H7 (cell line): ENCODE measurements at regions not wholly inside any gene's neighbourhood (a gene's known extent, or its start where the extent isn't known, plus 50 kb on each side); places are given as distances from the start of the nearest gene placed in this dataset.

ENCODE experiments used
- DNase-seq: peaks from one replicate; pipeline ENCODE4 v3.0.0; 2012
- H3K27me3 ChIP-seq: 2 replicates; pipeline ENCODE4 v1.6.0; 2011; ENCODE audit warnings: mild to moderate bottlenecking, low read length; ENCODE audit not compliant: control insufficient read depth, insufficient read depth
- H3K36me3 ChIP-seq: replicated peaks from 2 replicates; pipeline ENCODE4 v1.5.1; 2011; ENCODE audit warnings: low read length; ENCODE audit not compliant: control insufficient read depth, insufficient read depth
- H3K4me3 ChIP-seq: 2 replicates; pipeline ENCODE4 v1.5.1; 2011; ENCODE audit warnings: low read depth, mild to moderate bottlenecking, control low read depth, low read length, moderate library complexity; ENCODE audit not compliant: insufficient read depth

- Histone ChIP-seq H3K36me3 (no peaks in the 10 kb centered on the region), H3K27me3 (peaks cover 2% of the 10 kb centered on the region; the same call in 1 of the 2 replicates), H3K4me3 (no peak overlapping the region)
- peak; percentile 87 for DNase-seq
These were observed 167.0 kb downstream of the BUD13 start for GRCh38 chr11:116605543-116606459.

GRCh38 chr11:116603728-116604323, 169.0 kb downstream of the BUD13 start:
- H3K27me3 ChIP-seq = peaks cover 2% of the 10 kb centered on the region; the same call in 1 of the 2 replicates
- H3K4me3 ChIP-seq = no peak overlapping the region
- no peak for DNase-seq
- no peaks in the 10 kb centered on the region for H3K36me3 ChIP-seq

GRCh38 chr11:116602637-116602942, 170.2 kb downstream of the BUD13 start:
- Histone ChIP-seq H3K36me3 (no peaks in the 10 kb centered on the region), H3K27me3 (peaks cover 2% of the 10 kb centered on the region; the same call in 1 of the 2 replicates), H3K4me3 (no peak overlapping the region)
- no peak for DNase-seq

- H3K36me3 ChIP-seq = no peaks in the 10 kb centered on the region
- no peak for DNase-seq
- no peak overlapping the region for H3K4me3 ChIP-seq
- H3K27me3 ChIP-seq = peaks cover 2% of the 10 kb centered on the region; the same call in 1 of the 2 replicates
These were observed 170.8 kb downstream of the BUD13 start for GRCh38 chr11:116601814-116602636.

GRCh38 chr11:116600930-116601329, 171.9 kb downstream of the BUD13 start:
- Histone ChIP-seq H3K4me3 (no peak overlapping the region), H3K27me3 (peaks cover 2% of the 10 kb centered on the region; the same call in 1 of the 2 replicates), H3K36me3 (no peaks in the 10 kb centered on the region)
- no peak for DNase-seq

- DNase-seq = no peak
- H3K4me3 ChIP-seq = no peak overlapping the region
- H3K27me3 ChIP-seq = no peaks in the 10 kb centered on the region; the same call in 1 of the 2 replicates
- no peaks in the 10 kb centered on the region for H3K36me3 ChIP-seq
These were observed 174.2 kb downstream of the BUD13 start for GRCh38 chr11:116598556-116598955.

GRCh38 chr11:116598036-116598435, 174.8 kb downstream of the BUD13 start:
- Histone ChIP-seq H3K27me3 (no peaks in the 10 kb centered on the region; the same call in 1 of the 2 replicates), H3K4me3 (no peak overlapping the region), H3K36me3 (no peaks in the 10 kb centered on the region)
- no peak for DNase-seq

- no peak for DNase-seq
- Histone ChIP-seq H3K27me3 (no peaks in the 10 kb centered on the region; the same call in 1 of the 2 replicates), H3K36me3 (no peaks in the 10 kb centered on the region), H3K4me3 (no peak overlapping the region)
These were observed 176.2 kb downstream of the BUD13 start for GRCh38 chr11:116596346-116597260.

- no peaks in the 10 kb centered on the region; the same call in 1 of the 2 replicates for H3K27me3 ChIP-seq
- no peaks in the 10 kb centered on the region for H3K36me3 ChIP-seq
- H3K4me3 ChIP-seq = no peak overlapping the region
- no peak for DNase-seq
These were observed 177.4 kb downstream of the BUD13 start for GRCh38 chr11:116595305-116595880.

GRCh38 chr11:116590844-116591570, 181.8 kb downstream of the BUD13 start:
- H3K27me3 ChIP-seq = no peaks in the 10 kb centered on the region; the same call in 1 of the 2 replicates
- H3K36me3 ChIP-seq = no peaks in the 10 kb centered on the region
- H3K4me3 ChIP-seq = no peak overlapping the region
- DNase-seq = no peak

- no peak for DNase-seq
- Histone ChIP-seq H3K27me3 (peaks cover 9% of the 10 kb centered on the region), H3K4me3 (no peak overlapping the region), H3K36me3 (no peaks in the 10 kb centered on the region)
These were observed 183.4 kb downstream of the BUD13 start for GRCh38 chr11:116589402-116589801.

- no peak overlapping the region for H3K4me3 ChIP-seq
- peaks cover 37% of the 10 kb centered on the region for H3K27me3 ChIP-seq
- no peaks in the 10 kb centered on the region for H3K36me3 ChIP-seq
- DNase-seq = no peak
These were observed 186.4 kb downstream of the BUD13 start for GRCh38 chr11:116586392-116586791.

GRCh38 chr11:116582571-116582970, 190.2 kb downstream of the BUD13 start:
- DNase-seq = no peak
- H3K36me3 ChIP-seq = no peaks in the 10 kb centered on the region
- H3K27me3 ChIP-seq = peaks cover 72% of the 10 kb centered on the region
- no peak overlapping the region for H3K4me3 ChIP-seq
